Activated CD4-positive, alpha-beta T cell treated with anti-CD3 and anti-CD28 coated beads, Interleukin-2, amount 50 U/mL, for 4 hours (primary cell): ENCODE measurements at regions not wholly inside any gene's neighbourhood (a gene's known extent, or its start where the extent isn't known, plus 50 kb on each side); places are given as distances from the start of the nearest gene placed in this dataset.
A peak's percentile ranks its signal among the peaks of the same experiment; 100 is the strongest.

ENCODE experiments used
- DNase-seq, 2 experiments: peaks; one replicate each; pipeline ENCODE4 v3.0.0-alpha.2; 2020

GRCh38 chr12:92574911-92575570 is 127.7 kb upstream of the PLEKHG7 start:
- no peak for DNase-seq

DNA sequence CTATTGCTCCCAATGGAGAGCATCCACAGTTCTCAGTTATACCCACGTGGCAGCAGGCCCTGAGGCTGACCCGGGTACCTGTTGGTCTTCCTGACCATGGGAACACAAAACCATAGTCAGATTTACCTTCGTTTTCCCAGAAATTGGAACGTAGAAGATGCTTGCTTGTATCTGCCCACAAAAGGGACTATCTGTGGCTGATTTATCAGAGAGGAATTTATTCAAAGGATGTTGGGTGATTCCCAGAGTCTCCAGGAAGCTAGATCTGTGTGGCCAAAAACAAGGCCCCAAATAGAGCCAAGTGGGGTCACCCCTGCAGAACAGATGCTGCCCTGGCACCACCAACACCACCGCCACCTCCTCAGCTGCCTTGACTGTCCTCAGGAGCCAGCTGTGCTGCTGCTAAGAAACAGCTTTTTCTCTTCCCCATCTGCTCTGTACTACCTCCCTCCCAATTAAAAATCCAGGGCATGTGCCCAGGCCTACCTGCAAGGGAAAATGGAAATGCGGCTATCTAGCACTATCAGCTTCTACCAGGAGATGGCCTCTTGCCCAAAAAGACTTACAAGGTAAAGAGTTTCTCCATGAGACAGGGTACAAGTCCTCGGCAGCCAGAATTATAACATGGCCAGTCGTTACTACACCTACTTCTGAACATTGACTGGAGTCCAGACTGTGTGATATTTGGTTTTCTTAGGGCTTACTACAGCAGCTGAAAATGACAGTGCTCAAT is 128.6 kb upstream of the PLEKHG7 start:
- no peak for DNase-seq

DNA sequence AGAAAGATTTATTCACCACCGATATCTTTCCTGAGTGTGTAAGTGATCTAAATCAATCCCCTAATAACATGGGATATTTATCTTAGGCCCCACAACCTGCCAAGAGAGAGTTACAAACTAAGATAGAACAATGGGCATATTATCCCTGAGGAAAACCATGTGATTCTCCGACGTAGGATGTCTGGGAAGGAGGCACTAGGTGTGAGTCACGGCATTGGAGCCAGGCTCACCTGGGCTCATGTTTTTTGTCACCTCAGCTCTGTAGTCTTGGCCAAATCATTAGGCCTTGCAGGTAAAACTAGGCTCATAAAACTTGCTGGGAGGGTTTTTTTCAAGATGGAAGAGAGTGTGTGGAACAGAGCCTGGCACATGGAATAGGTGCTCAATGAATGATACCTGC is 129.7 kb upstream of the PLEKHG7 start:
- no peak for DNase-seq

DNA sequence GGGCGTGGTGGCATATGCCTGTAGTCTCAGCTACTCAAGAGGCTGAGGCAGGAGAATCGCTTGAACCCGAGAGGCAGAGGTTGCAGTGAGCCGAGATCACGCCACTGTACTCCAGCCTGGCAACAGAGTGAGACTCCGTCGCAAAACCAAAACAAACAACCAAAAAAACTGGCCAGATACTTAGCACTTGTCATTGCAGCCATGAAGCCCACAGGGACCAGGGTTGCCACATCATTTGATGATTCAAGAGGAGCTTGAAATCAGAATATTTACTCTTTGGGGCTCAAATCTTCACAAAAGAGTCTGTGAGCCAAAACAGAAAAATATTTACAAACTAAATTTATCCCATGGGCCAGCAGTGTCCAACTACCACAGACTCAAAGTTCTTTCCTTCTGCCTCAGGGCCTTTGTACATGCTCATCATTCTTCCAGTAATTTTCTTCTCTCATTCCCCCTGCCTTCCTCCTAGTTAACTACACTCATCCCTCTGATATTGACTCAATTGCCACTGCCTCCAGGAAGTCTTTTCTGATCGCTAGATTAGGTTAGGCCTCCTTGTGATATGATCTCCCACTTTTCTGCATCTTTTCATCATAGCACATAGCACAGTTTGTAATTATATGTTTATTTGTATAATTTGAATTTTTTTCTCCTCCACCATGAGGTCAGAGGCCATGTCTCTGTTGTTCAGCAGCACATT is 130.8 kb upstream of the PLEKHG7 start:
- no peak for DNase-seq

- no peak for DNase-seq
Observed at GRCh38 chr12:92571169-92571568, 131.6 kb upstream of the PLEKHG7 start.

GRCh38 chr12:92570056-92570753 is 132.6 kb upstream of the PLEKHG7 start:
- DNase-seq = peak; percentile 18 to 28

GRCh38 chr12:92568691-92569090 is 134.1 kb upstream of the PLEKHG7 start:
- DNase-seq = no peak

DNA sequence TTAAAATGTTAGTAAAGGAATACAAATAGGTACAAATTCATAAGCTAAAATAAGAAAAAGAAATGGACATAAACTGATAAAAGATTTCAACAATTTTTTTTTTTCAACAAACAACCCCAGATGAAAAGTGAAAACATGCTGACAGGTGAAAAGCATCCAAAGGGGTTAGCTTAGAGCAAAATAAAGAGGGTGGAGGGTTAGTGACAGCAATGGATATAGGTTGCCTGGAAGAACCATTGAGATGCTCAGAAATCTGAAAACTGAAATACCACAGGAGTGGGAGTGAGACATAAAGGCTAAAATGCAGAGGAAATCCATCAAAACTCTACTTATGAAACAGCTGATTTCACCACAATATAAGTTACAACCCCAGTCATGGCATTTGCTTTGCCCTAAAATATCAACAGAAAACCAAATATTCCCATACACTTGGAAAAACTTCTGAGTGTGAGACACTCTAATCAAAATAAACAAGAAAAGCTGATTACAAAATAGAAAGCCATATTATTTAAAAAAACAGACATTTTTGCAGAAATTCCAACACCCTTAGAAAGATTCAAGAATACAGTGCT is 136.3 kb upstream of the PLEKHG7 start:
- DNase-seq = no peak

DNA sequence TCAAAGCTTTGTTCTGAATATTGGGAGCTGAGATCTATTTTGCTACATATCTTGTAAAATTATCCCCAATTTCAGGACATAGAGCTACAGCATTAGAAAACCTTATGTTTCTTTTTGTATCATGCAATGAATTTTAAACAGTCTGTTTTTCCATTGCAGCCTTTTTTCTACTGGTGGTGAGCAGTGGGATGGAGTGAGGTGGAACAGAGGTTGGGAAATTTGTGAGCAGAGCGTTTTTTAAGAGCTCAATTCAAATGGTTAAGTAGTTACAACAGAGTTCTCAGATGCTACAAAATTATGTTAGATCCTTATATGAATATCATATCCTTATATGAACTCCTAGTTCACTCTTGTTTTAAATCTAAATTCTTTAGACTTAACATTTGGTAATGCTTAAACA is 139.0 kb upstream of the PLEKHG7 start:
- DNase-seq = no peak

DNA sequence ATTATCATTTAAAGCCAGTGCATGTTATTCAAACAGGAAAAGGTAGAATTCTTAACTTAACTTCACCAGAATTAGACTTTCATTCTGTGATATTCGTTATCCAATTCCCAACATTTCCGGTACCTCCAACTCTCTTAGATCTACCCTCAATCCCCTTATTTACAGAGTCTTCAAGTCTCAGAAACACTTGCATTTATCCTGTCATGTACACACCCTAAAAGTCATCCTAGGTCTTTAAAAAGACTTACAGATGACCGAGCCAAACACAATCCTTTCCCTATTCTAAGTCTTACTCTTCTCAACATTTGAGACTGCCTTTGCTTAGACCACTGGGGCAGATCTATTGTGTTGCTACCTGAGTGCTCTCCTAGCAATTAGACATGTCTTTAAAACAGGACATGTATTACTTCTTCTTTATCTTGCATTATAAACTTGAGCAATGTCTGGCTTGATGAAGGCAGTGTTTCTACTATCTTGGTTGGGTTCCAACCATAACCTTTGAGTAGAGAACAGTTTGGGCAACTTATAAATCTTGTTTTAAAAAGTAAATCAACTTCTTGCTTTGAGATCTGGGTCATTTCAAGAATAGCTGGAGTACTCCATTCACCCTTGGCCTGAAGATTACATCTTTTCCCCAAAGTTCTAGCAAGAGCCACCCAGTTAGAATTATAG is 140.6 kb upstream of the PLEKHG7 start:
- no peak for DNase-seq

DNA sequence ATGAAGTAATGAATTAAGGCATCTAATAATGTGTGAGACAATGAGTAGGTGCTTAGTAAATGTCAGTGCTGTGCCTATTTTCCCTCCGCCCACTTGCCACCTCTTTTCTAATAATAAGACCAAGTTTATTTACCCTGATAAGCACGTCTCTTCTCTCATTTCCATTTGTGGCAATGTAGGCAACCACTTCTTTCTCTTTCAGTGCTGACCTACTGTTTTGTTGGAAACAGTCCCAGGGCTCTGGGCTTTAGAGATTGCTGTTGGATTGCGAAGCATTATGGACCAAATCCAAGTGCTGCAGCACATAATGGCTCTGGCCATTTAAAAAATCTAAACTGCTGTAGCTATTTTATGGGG is 141.3 kb upstream of the PLEKHG7 start:
- no peak for DNase-seq

DNA sequence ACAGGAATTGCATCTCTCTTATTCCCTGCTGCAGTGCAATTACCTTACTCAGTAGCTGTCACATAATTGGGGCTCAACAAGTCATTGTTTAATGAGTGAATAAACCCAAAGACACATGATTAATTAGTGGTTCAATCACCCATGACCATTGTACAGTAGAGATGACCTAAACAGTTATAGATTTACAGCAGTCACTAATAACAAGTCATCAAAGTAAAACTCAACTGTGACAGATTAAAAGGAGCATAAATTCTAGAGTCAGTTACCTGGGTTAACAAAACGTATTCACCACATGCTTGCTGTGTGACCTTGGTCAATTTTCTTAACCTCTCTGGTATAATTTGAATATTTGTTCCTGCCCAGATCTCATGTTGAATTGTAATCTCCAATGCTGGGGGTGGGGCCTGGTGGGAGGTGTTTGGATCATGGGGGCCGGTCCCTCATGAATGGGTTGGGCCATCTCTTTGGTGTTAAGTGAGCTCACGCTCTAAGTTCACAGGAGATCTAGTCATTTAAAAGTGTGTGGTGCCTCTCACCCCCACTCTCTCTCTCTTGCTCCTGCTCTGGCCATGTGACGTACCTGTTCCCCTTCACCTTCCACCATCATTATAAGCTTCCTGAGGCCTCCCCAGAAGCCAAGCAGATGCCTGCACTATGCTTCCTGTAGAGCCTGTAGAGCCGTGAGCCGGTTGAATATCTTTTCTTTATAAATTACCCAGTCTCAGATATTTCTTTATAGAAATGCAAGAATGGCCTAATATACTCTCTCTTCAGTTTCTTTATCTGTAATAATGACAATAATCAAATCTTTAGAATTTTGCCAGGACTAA is 141.9 kb upstream of the PLEKHG7 start:
- no peak for DNase-seq

- no peak for DNase-seq
Observed at GRCh38 chr12:92558806-92559205, 144.0 kb upstream of the PLEKHG7 start.

DNA sequence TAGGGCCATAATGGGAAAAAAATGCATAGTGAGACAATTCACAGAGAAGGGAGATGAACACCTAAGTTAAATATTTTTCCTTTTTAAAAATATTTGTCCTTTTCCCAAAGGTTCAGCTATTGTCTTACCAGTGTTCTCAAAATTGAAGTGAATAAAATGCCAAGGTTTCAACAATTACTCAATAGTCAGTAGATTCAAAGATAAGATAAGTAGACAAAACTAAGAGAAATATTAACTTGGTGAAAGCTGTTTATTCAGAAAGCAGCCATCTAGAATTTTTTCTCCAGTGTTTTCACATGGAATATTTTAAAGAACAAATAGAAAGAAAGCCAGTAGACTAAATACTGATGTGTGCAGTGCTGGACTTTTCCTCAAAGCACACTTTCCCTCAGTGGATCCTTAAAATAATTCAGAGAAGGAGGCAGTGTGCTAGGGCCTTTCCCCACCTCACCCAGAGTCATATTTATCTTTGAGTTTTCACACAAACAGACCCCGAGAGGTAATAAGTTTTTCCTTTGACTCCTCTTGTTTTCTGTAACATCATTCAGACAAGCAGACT is 144.5 kb upstream of the PLEKHG7 start:
- DNase-seq = no peak

GRCh38 chr12:92557422-92557724 is 145.4 kb upstream of the PLEKHG7 start:
- DNase-seq = no peak

GRCh38 chr12:92556637-92557421 is 146.0 kb upstream of the PLEKHG7 start:
- no peak for DNase-seq

DNA sequence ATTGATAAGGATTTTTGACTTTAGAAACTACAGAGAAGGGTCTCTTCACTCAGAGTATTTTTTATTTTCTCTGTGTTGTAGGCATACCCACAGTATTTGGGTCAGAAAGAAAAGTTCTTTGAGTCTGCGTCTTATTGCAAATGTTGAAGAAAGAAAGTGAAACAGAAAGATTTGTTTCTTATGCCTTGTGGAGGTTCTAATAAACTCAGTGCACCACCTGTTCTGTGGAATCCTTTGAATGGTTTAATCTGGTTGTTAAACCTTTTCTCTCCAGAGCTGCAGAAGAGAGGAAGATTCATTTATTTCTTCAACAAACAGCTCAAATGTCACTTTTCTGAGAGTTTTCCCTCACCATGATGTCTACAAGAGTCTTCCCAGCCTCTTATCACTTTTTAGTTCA is 146.6 kb upstream of the PLEKHG7 start:
- DNase-seq = no peak

GRCh38 chr12:92554158-92555073 is 148.4 kb upstream of the PLEKHG7 start:
- DNase-seq = no peak

- no peak for DNase-seq
Observed at GRCh38 chr12:92553389-92553788, 149.4 kb upstream of the PLEKHG7 start.
